Fibroblast of villous mesenchyme (primary cell): ENCODE measurements at regions not wholly inside any gene's neighbourhood (a gene's known extent, or its start where the extent isn't known, plus 50 kb on each side); places are given as distances from the start of the nearest gene placed in this dataset.
"Not testable (repeated sequence)": the region's sequence is repeated elsewhere in the genome, so short reads cannot be mapped to it uniquely, and the experiment has no call there.

Source experiments
- DNase-seq: peaks from one replicate; pipeline ENCODE4 v3.0.0-alpha.2; 2010; ENCODE audit warnings: low read depth
- H3K4me3 ChIP-seq: 2 replicates; pipeline ENCODE4 v1.5.1; 2011; ENCODE audit warnings: low read depth, mild to moderate bottlenecking, low read length
- CTCF ChIP-seq: IDR thresholded peaks from 2 replicates; pipeline ENCODE4 v1.5.1; 2012; ENCODE audit warnings: low read depth, mild to moderate bottlenecking, low read length; ENCODE audit not compliant: insufficient read depth

- H3K4me3 ChIP-seq = no peak overlapping the region
- peak; percentile 32 for DNase-seq
- no peak for TF ChIP-seq CTCF
Measured at GRCh38 chr6:168992446-168993144, 261.1 kb downstream of the THBS2 start.

- not testable (repeated sequence) for H3K4me3 ChIP-seq, DNase-seq
Measured at GRCh38 chr6:168991695-168992094, 262.0 kb downstream of the THBS2 start.

GRCh38 chr6:168990019-168990751, 263.5 kb downstream of the THBS2 start:
- no peak for TF ChIP-seq CTCF
- DNase-seq = no peak
- no peak overlapping the region for H3K4me3 ChIP-seq

DNA sequence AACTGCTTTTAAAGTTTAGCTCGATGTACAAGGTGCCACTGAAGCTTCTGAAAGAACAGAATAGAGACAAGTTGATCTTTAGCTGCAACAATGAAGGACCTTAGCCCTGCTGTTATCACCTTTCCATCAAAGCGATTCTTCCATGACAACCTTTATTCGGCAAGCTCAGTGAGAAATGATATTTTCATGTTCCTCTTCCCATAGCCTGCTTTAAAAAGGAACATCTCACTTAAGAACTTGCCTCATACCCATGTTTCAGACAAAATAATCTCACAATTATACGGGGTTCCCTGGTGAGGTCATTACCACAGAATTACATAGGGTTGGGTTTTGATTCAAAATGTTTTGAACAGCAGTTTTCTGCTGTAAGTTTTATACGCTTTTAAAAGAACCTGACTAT, 264.2 kb downstream of the THBS2 start:
- no peak for DNase-seq
- no peak for TF ChIP-seq CTCF
- H3K4me3 ChIP-seq = no peak overlapping the region

DNA sequence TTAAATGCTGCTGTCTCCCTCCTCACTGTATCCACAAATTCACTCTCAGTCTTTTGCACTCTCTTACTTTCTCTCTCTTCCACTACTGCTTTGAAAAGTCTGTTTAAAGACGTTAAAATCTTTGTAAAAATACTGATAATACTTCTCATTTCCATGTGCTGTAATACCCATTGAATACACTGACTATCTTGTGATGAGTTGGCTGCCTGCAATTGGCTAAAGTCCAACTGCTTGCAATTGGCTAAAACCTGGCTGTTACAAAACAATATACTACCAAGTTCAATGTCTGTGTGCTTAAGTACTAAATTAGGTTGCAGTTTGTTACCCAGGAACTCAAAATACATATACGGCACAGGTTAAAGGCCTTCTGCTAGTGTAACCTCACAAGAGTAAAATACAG, 264.8 kb downstream of the THBS2 start:
- H3K4me3 ChIP-seq = no peak overlapping the region
- peak; percentile 16 for DNase-seq
- TF ChIP-seq CTCF = no peak

- TF ChIP-seq CTCF = no peak
- no peak overlapping the region for H3K4me3 ChIP-seq
- DNase-seq = no peak
Measured at GRCh38 chr6:168988280-168988679, 265.4 kb downstream of the THBS2 start.

DNA sequence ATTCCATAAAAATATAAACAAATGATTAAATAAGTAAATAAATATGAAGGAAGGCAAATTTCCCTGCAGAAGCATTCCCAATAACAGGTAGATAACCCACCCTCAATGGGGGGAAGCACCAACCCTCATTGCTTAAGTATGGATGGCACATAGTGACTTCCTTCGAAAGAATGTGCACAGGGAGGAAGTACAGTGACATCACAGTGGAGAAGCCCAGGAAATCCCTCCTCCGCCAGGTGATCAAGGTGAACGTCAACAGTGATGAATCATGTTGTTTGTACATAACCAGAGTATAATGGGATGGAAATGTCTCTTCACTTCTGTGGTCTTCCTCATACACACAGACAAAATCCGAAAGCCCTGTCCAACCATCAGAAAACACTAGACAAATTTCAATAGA, 267.9 kb downstream of the THBS2 start:
- TF ChIP-seq CTCF = no peak
- DNase-seq = no peak
- H3K4me3 ChIP-seq = no peak overlapping the region
